ENCODE measurements at regions not wholly inside any gene's neighbourhood (a gene's known extent, or its start where the extent isn't known, plus 50 kb on each side); places are given as distances from the start of the nearest gene placed in this dataset.

DNA sequence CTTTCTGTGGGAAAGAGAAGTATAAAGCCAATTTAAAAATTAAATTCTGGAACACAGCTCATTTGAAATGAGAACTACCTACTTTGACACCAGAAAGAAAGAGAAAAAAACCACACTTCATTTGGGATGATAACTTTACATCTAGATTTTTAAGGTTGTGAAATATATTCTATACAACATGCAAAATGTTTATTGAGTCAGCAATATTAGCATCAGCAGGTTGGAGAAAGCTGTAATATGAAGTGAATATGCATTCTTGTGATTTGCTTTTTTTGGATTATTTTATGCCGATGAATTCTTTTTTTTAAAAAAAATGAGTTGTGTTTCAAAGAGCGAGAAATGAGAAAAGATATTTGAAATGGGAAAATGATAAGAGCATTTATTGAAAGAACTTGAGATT lies 307.0 kb upstream of the DPPA4 start:
- H3K4me3 ChIP-seq, result no peak overlapping the region
- no peak overlapping the region for H3K4me2 ChIP-seq
- no peak overlapping the region for H3K27ac ChIP-seq
- H3K36me3 ChIP-seq, result no peaks in the 10 kb centered on the region
- H4K20me1 ChIP-seq, result no peaks in the 10 kb centered on the region
- H3K9ac ChIP-seq, result no peak overlapping the region
- no peak for TF ChIP-seq Cebpa-rat (IDR thresholded peaks at IDR 0.05)
- 0 out of 22 replicates have a peak, but pooled peaks cover 0 to 6% (median 0%) of the 10 kb centered on the region in 11 experiments for H3K9me3 ChIP-seq (replicated peaks in 1 of 11)
- H3K4me1 ChIP-seq, result no peaks in the 10 kb centered on the region
- no peaks in the 10 kb centered on the region for H3K27me3 ChIP-seq

GRCh38 chr3:109644746-109645145 lies 307.4 kb upstream of the DPPA4 start:
- Histone ChIP-seq H3K27me3 (no peaks in the 10 kb centered on the region), H3K9me3 (replicated peaks in 1 of 11) (0 out of 22 replicates have a peak, but pooled peaks cover 0 to 6% (median 0%) of the 10 kb centered on the region in 11 experiments), H3K4me2 (no peak overlapping the region), H3K9ac (no peak overlapping the region), H3K36me3 (no peaks in the 10 kb centered on the region), H4K20me1 (no peaks in the 10 kb centered on the region), H3K4me3 (no peak overlapping the region), H3K27ac (no peak overlapping the region), H3K4me1 (no peaks in the 10 kb centered on the region)
- TF ChIP-seq Cebpa-rat (IDR thresholded peaks at IDR 0.05), result no peak

DNA sequence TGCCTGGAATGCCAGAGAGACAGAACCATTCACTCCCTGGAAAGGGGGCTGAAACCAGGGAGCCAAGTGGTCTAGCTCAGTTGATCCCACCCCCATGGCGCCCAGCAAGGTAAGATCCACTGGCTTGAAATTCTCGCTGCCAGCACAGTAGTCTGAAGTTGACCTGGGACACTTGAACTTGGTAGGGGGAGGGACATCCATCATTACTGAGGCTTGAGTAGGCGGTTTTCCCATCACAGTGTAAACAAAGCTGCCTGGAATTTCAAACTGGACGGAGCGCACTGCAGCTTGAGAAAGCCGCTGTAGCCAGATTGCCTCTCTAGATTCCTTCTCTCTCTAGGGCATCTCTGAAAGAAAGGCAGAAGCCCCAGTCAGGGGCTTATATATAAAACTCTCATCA lies 310.7 kb upstream of the DPPA4 start:
- no peak for TF ChIP-seq Cebpa-rat (IDR thresholded peaks at IDR 0.05)
- Histone ChIP-seq H3K27me3 (no peaks in the 10 kb centered on the region), H3K9me3 (replicated peaks in 1 of 11) (peaks cover 0 to 11% (median 0%) of the 10 kb centered on the region in 11 experiments; a peak in 5 of 22 replicates), H3K4me1 (no peaks in the 10 kb centered on the region), H3K4me3 (no peak overlapping the region), H4K20me1 (no peaks in the 10 kb centered on the region), H3K27ac (no peak overlapping the region), H3K36me3 (no peaks in the 10 kb centered on the region), H3K4me2 (no peak overlapping the region), H3K9ac (no peak overlapping the region)

- no peak overlapping the region for H3K9ac ChIP-seq
- TF ChIP-seq Cebpa-rat (IDR thresholded peaks at IDR 0.05), result no peak
Observed at GRCh38 chr3:109656225-109656624, 318.9 kb upstream of the DPPA4 start.

GRCh38 chr3:109678600-109678999 lies 341.3 kb upstream of the DPPA4 start:
- TF ChIP-seq Cebpa-rat (IDR thresholded peaks at IDR 0.05), result no peak
- Histone ChIP-seq H3K9ac (no peak overlapping the region), H3K27ac (no peak overlapping the region), H4K20me1 (no peaks in the 10 kb centered on the region), H3K36me3 (no peaks in the 10 kb centered on the region), H3K4me3 (no peak overlapping the region), H3K9me3 (replicated peaks in 1 of 11) (no peaks in the 10 kb centered on the region), H3K4me1 (no peaks in the 10 kb centered on the region), H3K4me2 (no peak overlapping the region), H3K27me3 (no peaks in the 10 kb centered on the region)

More at GRCh38 chr3:109656225-109656624, 318.9 kb upstream of the DPPA4 start:
- no peak overlapping the region for H3K27ac ChIP-seq
- H4K20me1 ChIP-seq, result no peaks in the 10 kb centered on the region
- no peaks in the 10 kb centered on the region for H3K4me1 ChIP-seq
- no peaks in the 10 kb centered on the region for H3K27me3 ChIP-seq
- no peak overlapping the region for H3K4me2 ChIP-seq
- peaks cover 0 to 6% (median 0%) of the 10 kb centered on the region in 11 experiments; a peak in 5 of 22 replicates for H3K9me3 ChIP-seq (replicated peaks in 1 of 11)
- H3K4me3 ChIP-seq, result no peak overlapping the region
- no peaks in the 10 kb centered on the region for H3K36me3 ChIP-seq

- peaks cover 0 to under 1% (median 0%) of the 10 kb centered on the region in 10 experiments; a peak in 2 of 20 replicates for H3K4me1 ChIP-seq
Observed at GRCh38 chr3:109679664-109680063, 342.3 kb upstream of the DPPA4 start.

GRCh38 chr3:109683746-109684145 lies 346.4 kb upstream of the DPPA4 start:
- H3K27me3 ChIP-seq, result no peaks in the 10 kb centered on the region
- H3K4me1 ChIP-seq, result peaks cover 0 to 12% (median 0%) of the 10 kb centered on the region in 10 experiments; a peak in 6 of 20 replicates
- no peaks in the 10 kb centered on the region for H3K36me3 ChIP-seq
- no peak overlapping the region for H3K9ac ChIP-seq
- no peak overlapping the region for H3K27ac ChIP-seq
- no peaks in the 10 kb centered on the region for H3K9me3 ChIP-seq (replicated peaks in 1 of 11)
- no peak overlapping the region for H3K4me3 ChIP-seq
- H4K20me1 ChIP-seq, result no peaks in the 10 kb centered on the region
- no peak for TF ChIP-seq Cebpa-rat (IDR thresholded peaks at IDR 0.05)
- no peak overlapping the region for H3K4me2 ChIP-seq

More at GRCh38 chr3:109679664-109680063, 342.3 kb upstream of the DPPA4 start:
- no peaks in the 10 kb centered on the region for H3K9me3 ChIP-seq (replicated peaks in 1 of 11)
- H3K9ac ChIP-seq, result no peak overlapping the region
- no peak for TF ChIP-seq Cebpa-rat (IDR thresholded peaks at IDR 0.05)
- no peaks in the 10 kb centered on the region for H3K27me3 ChIP-seq
- no peak overlapping the region for H3K4me2 ChIP-seq
- no peak overlapping the region for H3K27ac ChIP-seq
- no peaks in the 10 kb centered on the region for H3K36me3 ChIP-seq
- no peak overlapping the region for H3K4me3 ChIP-seq
- no peaks in the 10 kb centered on the region for H4K20me1 ChIP-seq

GRCh38 chr3:109685084-109686079 lies 348.0 kb upstream of the DPPA4 start:
- TF ChIP-seq Cebpa-rat (IDR thresholded peaks at IDR 0.05), result no peak
- Histone ChIP-seq H3K9me3 (replicated peaks in 1 of 11) (peaks cover 0 to 9% (median 3%) of the 10 kb centered on the region in 11 experiments; a peak in 12 of 22 replicates), H4K20me1 (no peaks in the 10 kb centered on the region), H3K27ac (no peak overlapping the region), H3K4me2 (peak overlapping the region in 3 of 11 experiments; percentile 6 to 32 (median 6); a peak in 3 of 22 replicates), H3K9ac (no peak overlapping the region), H3K4me3 (no peak overlapping the region), H3K4me1 (peaks cover 0 to 12% (median 0%) of the 10 kb centered on the region in 10 experiments; a peak in 6 of 20 replicates), H3K27me3 (no peaks in the 10 kb centered on the region), H3K36me3 (no peaks in the 10 kb centered on the region)

DNA sequence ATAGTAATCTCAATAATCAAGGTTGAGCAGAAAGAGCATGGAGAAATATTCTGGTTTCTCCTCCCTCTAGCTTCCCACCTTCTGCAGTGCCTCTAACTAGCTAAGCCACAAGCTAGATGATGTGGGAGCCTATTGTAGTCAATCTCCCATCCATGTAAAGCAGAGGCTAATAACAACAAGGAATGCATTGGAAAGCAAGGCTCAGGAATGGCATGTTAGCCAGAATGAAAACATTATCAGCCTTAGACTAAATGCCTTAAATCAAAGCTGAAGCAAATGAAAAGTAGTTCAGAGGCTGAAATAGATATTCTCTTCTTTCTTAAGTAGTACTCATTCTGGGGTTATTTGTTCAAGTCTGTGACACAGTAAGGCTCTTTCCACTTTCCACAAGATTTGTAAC lies 350.3 kb upstream of the DPPA4 start:
- no peak overlapping the region for H3K4me3 ChIP-seq
- peaks cover 0 to 16% (median 9%) of the 10 kb centered on the region in 11 experiments; a peak in 13 of 22 replicates for H3K9me3 ChIP-seq (replicated peaks in 1 of 11)
- H3K27ac ChIP-seq, result no peak overlapping the region
- TF ChIP-seq Cebpa-rat (IDR thresholded peaks at IDR 0.05), result no peak
- no peak overlapping the region for H3K9ac ChIP-seq
- no peaks in the 10 kb centered on the region for H4K20me1 ChIP-seq
- no peak overlapping the region for H3K4me2 ChIP-seq
- H3K27me3 ChIP-seq, result no peaks in the 10 kb centered on the region
- peaks cover 0 to 12% (median 0%) of the 10 kb centered on the region in 10 experiments; a peak in 6 of 20 replicates for H3K4me1 ChIP-seq
- no peaks in the 10 kb centered on the region for H3K36me3 ChIP-seq
